ENCODE measurements at regions not wholly inside any gene's neighbourhood (a gene's known extent, or its start where the extent isn't known, plus 50 kb on each side); places are given as distances from the start of the nearest gene placed in this dataset.

DNA sequence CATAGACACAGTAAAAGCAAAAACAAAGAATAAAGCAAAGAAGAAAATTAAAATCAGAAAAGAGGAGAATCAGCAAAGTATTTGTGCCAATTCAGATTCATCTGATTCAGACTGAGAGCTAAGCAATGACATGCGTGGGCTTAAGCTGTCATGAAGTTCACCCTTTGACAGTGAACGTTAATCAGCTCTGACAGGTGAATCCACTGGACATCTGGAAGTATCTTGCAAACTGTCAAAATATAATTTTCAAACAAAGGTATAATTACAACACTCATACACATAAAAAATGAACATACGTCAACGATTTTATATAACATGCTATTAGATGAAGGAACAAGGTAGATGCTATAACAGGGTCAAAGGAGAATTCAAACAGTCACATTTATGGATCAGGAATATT, 596.3 kb upstream of the SALL1 start:
- ATAC-seq, result no peak
- TF ChIP-seq, protein P1, sequence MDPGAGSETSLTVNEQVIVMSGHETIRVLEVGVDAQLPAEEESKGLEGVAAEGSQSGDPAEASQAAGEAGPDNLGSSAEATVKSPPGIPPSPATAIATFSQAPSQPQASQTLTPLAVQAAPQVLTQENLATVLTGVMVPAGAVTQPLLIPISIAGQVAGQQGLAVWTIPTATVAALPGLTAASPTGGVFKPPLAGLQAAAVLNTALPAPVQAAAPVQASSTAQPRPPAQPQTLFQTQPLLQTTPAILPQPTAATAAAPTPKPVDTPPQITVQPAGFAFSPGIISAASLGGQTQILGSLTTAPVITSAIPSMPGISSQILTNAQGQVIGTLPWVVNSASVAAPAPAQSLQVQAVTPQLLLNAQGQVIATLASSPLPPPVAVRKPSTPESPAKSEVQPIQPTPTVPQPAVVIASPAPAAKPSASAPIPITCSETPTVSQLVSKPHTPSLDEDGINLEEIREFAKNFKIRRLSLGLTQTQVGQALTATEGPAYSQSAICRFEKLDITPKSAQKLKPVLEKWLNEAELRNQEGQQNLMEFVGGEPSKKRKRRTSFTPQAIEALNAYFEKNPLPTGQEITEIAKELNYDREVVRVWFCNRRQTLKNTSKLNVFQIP (CRISPR knock-in tag; IDR thresholded peaks at IDR 0.05; ENCODE audit: borderline replicate concordance, low read depth), result no peak
- no peak for TF ChIP-seq CSRNP3 (CRISPR knock-in tag; IDR thresholded peaks at IDR 0.05)
- no peak for TF ChIP-seq PPARA (CRISPR knock-in tag; IDR thresholded peaks at IDR 0.05; ENCODE audit: borderline replicate concordance)
- no peak for TF ChIP-seq SNAI2 (CRISPR knock-in tag; IDR thresholded peaks at IDR 0.05)
- TF ChIP-seq, protein P2, sequence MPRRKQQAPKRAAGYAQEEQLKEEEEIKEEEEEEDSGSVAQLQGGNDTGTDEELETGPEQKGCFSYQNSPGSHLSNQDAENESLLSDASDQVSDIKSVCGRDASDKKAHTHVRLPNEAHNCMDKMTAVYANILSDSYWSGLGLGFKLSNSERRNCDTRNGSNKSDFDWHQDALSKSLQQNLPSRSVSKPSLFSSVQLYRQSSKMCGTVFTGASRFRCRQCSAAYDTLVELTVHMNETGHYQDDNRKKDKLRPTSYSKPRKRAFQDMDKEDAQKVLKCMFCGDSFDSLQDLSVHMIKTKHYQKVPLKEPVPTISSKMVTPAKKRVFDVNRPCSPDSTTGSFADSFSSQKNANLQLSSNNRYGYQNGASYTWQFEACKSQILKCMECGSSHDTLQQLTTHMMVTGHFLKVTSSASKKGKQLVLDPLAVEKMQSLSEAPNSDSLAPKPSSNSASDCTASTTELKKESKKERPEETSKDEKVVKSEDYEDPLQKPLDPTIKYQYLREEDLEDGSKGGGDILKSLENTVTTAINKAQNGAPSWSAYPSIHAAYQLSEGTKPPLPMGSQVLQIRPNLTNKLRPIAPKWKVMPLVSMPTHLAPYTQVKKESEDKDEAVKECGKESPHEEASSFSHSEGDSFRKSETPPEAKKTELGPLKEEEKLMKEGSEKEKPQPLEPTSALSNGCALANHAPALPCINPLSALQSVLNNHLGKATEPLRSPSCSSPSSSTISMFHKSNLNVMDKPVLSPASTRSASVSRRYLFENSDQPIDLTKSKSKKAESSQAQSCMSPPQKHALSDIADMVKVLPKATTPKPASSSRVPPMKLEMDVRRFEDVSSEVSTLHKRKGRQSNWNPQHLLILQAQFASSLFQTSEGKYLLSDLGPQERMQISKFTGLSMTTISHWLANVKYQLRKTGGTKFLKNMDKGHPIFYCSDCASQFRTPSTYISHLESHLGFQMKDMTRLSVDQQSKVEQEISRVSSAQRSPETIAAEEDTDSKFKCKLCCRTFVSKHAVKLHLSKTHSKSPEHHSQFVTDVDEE (CRISPR knock-in tag; IDR thresholded peaks at IDR 0.05), result no peak
- TF ChIP-seq CSDC2 (CRISPR knock-in tag; IDR thresholded peaks at IDR 0.05), result no peak
- no peak for TF ChIP-seq ZC3H10 (CRISPR knock-in tag; IDR thresholded peaks at IDR 0.05)
- no peak for TF ChIP-seq ZNF565 (CRISPR knock-in tag; conservative IDR thresholded peaks at IDR 0.05; ENCODE audit: low read depth)
- TF ChIP-seq ZFP3 (CRISPR knock-in tag; IDR thresholded peaks at IDR 0.05), result no peak
- TF ChIP-seq GLIS3 (CRISPR knock-in tag; IDR thresholded peaks at IDR 0.05), result no peak
- no peak for TF ChIP-seq OSR1 (CRISPR knock-in tag; IDR thresholded peaks at IDR 0.05)
- TF ChIP-seq BACH2 (CRISPR knock-in tag; IDR thresholded peaks at IDR 0.05; ENCODE audit: borderline replicate concordance), result no peak
- TF ChIP-seq TCF4 (CRISPR knock-in tag; IDR thresholded peaks at IDR 0.05; ENCODE audit: borderline replicate concordance), result no peak
- TF ChIP-seq ARNTL (CRISPR knock-in tag; IDR thresholded peaks at IDR 0.05; ENCODE audit: borderline replicate concordance, low read depth), result no peak
- no peak for TF ChIP-seq ZNF70 (CRISPR knock-in tag; IDR thresholded peaks at IDR 0.05)

DNA sequence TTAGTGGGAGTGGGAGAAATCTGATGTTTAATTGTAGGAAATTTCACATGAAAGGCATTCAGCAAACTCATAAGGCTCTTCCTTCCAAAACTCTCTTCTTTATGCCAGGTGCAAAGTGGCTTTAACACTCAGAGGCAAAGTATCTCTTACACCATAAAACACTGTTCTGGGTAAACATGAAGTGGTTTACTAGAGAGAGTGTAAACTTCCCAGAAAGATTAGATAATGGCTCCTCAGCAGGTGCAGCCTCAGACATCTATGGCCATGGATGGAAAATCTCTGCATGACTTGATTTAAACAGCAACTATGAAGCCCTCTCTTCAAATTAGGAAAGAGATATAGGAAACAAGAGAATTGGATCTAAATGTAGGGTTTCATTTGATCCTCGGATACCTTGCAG, 583.1 kb upstream of the SALL1 start:
- ATAC-seq, result no peak
- TF ChIP-seq TCF4 (CRISPR knock-in tag; IDR thresholded peaks at IDR 0.05; ENCODE audit: borderline replicate concordance) (no peak), CSDC2 (CRISPR knock-in tag; IDR thresholded peaks at IDR 0.05) (no peak), OSR1 (CRISPR knock-in tag; IDR thresholded peaks at IDR 0.05) (no peak), ZNF8 (CRISPR knock-in tag; IDR thresholded peaks at IDR 0.05) (no peak), RARB (CRISPR knock-in tag; IDR thresholded peaks at IDR 0.05) (no peak), ARNTL (CRISPR knock-in tag; IDR thresholded peaks at IDR 0.05; ENCODE audit: borderline replicate concordance, low read depth) (no peak), ZFP30 (CRISPR knock-in tag; IDR thresholded peaks at IDR 0.05) (no peak), ZNF565 (CRISPR knock-in tag; conservative IDR thresholded peaks at IDR 0.05; ENCODE audit: low read depth) (no peak)

- no peak for TF ChIP-seq GLIS3 (CRISPR knock-in tag; IDR thresholded peaks at IDR 0.05)
- TF ChIP-seq ZFP30 (CRISPR knock-in tag; IDR thresholded peaks at IDR 0.05), result no peak
- TF ChIP-seq, protein P2 (CRISPR knock-in tag; IDR thresholded peaks at IDR 0.05), result no peak
These were observed 582.1 kb upstream of the SALL1 start for GRCh38 chr16:51733181-51733580.

GRCh38 chr16:51731160-51731559, 580.1 kb upstream of the SALL1 start:
- no peak for ATAC-seq
- TF ChIP-seq ZNF565 (CRISPR knock-in tag; conservative IDR thresholded peaks at IDR 0.05; ENCODE audit: low read depth), result no peak
- no peak for TF ChIP-seq CSRNP3 (CRISPR knock-in tag; IDR thresholded peaks at IDR 0.05)
- TF ChIP-seq BACH2 (CRISPR knock-in tag; IDR thresholded peaks at IDR 0.05; ENCODE audit: borderline replicate concordance), result no peak
- no peak for TF ChIP-seq ZNF8 (CRISPR knock-in tag; IDR thresholded peaks at IDR 0.05)
- no peak for TF ChIP-seq ARNTL (CRISPR knock-in tag; IDR thresholded peaks at IDR 0.05; ENCODE audit: borderline replicate concordance, low read depth)
- no peak for TF ChIP-seq OSR1 (CRISPR knock-in tag; IDR thresholded peaks at IDR 0.05)
- TF ChIP-seq ISL1 (CRISPR knock-in tag; IDR thresholded peaks at IDR 0.05), result no peak
- TF ChIP-seq ZFP3 (CRISPR knock-in tag; IDR thresholded peaks at IDR 0.05), result no peak
- no peak for TF ChIP-seq RARB (CRISPR knock-in tag; IDR thresholded peaks at IDR 0.05)
- TF ChIP-seq, protein P2 (CRISPR knock-in tag; IDR thresholded peaks at IDR 0.05), result no peak

More at GRCh38 chr16:51733181-51733580, 582.1 kb upstream of the SALL1 start:
- no peak for ATAC-seq
